Activated CD4-positive, CD25-positive, alpha-beta regulatory T cell treated with anti-CD3 and anti-CD28 coated beads, Interleukin-2, amount 50 U/mL, for 72 hours (primary cell): ENCODE measurements at regions not wholly inside any gene's neighbourhood (a gene's known extent, or its start where the extent isn't known, plus 50 kb on each side); places are given as distances from the start of the nearest gene placed in this dataset.
"Not testable (repeated sequence)": the region's sequence is repeated elsewhere in the genome, so short reads cannot be mapped to it uniquely, and the experiment has no call there.

Source experiments
- DNase-seq: peaks from one replicate; pipeline ENCODE4 v3.0.0; 2021

- no peak for DNase-seq
These were observed 195.9 kb downstream of the XPNPEP1 start for GRCh38 chr10:109727436-109727835.

GRCh38 chr10:109726473-109726872 lies 196.8 kb downstream of the XPNPEP1 start:
- DNase-seq: no peak

- no peak for DNase-seq
These were observed 200.0 kb downstream of the XPNPEP1 start for GRCh38 chr10:109723305-109723704.

- no peak for DNase-seq
These were observed 201.8 kb downstream of the XPNPEP1 start for GRCh38 chr10:109721453-109722064.

GRCh38 chr10:109706026-109706560 lies 217.2 kb downstream of the XPNPEP1 start:
- DNase-seq: no peak

- DNase-seq: no peak
These were observed 221.6 kb downstream of the XPNPEP1 start for GRCh38 chr10:109701633-109702215.

GRCh38 chr10:109698882-109699664 lies 224.2 kb downstream of the XPNPEP1 start:
- no peak for DNase-seq

GRCh38 chr10:109698086-109698485 lies 225.2 kb downstream of the XPNPEP1 start:
- no peak for DNase-seq

GRCh38 chr10:109696981-109697775 lies 226.1 kb downstream of the XPNPEP1 start:
- DNase-seq: no peak

GRCh38 chr10:109696462-109696861 lies 226.8 kb downstream of the XPNPEP1 start:
- no peak for DNase-seq

- DNase-seq: no peak
These were observed 227.3 kb downstream of the XPNPEP1 start for GRCh38 chr10:109695988-109696387.

GRCh38 chr10:109689785-109690184 lies 233.5 kb downstream of the XPNPEP1 start:
- no peak for DNase-seq

GRCh38 chr10:109679478-109679877 lies 243.8 kb downstream of the XPNPEP1 start:
- no peak for DNase-seq

GRCh38 chr10:109678857-109679256 lies 244.5 kb downstream of the XPNPEP1 start:
- no peak for DNase-seq

- DNase-seq: no peak
These were observed 246.6 kb downstream of the XPNPEP1 start for GRCh38 chr10:109676703-109677102.

GRCh38 chr10:109668703-109669102 lies 254.6 kb downstream of the XPNPEP1 start:
- DNase-seq: no peak

- no peak for DNase-seq
These were observed 255.1 kb downstream of the XPNPEP1 start for GRCh38 chr10:109668154-109668665.

GRCh38 chr10:109665321-109665720 lies 258.0 kb downstream of the XPNPEP1 start:
- DNase-seq: no peak

- DNase-seq: no peak
These were observed 258.8 kb downstream of the XPNPEP1 start for GRCh38 chr10:109664554-109664953.

GRCh38 chr10:109663122-109663521 lies 260.2 kb downstream of the XPNPEP1 start:
- DNase-seq: no peak

GRCh38 chr10:109652612-109653011 lies 270.7 kb downstream of the XPNPEP1 start:
- not testable (repeated sequence) for DNase-seq

- no peak for DNase-seq
These were observed 273.1 kb downstream of the XPNPEP1 start for GRCh38 chr10:109650228-109650627.

GRCh38 chr10:109647627-109648026 lies 275.7 kb downstream of the XPNPEP1 start:
- no peak for DNase-seq
